ENCODE measurements at regions not wholly inside any gene's neighbourhood (a gene's known extent, or its start where the extent isn't known, plus 50 kb on each side); places are given as distances from the start of the nearest gene placed in this dataset.

DNA sequence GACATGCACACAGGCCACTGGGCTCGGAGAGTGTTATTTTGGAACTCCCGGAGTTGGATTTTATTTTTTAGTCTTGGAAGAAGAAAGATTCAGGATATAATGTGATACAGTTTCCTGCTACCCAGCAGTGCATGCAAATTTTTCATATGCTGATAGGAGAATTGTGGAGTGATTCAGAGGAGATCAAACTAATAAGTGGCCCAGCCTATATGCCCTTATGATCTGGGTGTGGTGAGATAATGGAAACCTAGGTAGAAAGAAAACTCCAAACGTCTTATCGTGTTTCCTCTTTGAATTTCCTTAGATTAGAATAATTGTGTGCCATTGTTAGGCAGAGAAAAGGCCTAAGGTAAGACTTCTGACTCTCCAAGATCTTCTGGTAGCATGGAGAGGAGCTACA lies 401.2 kb upstream of the BTBD3 start:
- DNase-seq (no peak), ATAC-seq (peak; percentile 96)
- no peaks in the 10 kb centered on the region for H3K36me3 ChIP-seq (ENCODE audit: low read depth)
- H3K9me3 ChIP-seq = no peaks in the 10 kb centered on the region
- intact Hi-C loops (cut with DNase I, micrococcal nuclease) = no loop called here
- no peaks in the 10 kb centered on the region for H3K4me1 ChIP-seq (ENCODE audit: low read depth)
- no peak overlapping the region for H3K4me3 ChIP-seq
- TF ChIP-seq, protein P1, sequence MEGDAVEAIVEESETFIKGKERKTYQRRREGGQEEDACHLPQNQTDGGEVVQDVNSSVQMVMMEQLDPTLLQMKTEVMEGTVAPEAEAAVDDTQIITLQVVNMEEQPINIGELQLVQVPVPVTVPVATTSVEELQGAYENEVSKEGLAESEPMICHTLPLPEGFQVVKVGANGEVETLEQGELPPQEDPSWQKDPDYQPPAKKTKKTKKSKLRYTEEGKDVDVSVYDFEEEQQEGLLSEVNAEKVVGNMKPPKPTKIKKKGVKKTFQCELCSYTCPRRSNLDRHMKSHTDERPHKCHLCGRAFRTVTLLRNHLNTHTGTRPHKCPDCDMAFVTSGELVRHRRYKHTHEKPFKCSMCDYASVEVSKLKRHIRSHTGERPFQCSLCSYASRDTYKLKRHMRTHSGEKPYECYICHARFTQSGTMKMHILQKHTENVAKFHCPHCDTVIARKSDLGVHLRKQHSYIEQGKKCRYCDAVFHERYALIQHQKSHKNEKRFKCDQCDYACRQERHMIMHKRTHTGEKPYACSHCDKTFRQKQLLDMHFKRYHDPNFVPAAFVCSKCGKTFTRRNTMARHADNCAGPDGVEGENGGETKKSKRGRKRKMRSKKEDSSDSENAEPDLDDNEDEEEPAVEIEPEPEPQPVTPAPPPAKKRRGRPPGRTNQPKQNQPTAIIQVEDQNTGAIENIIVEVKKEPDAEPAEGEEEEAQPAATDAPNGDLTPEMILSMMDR (IDR thresholded peaks at IDR 0.05) = no peak

- ATAC-seq = no peak
- intact Hi-C loops (cut with DNase I, micrococcal nuclease) = no loop called here
These were observed 397.1 kb upstream of the BTBD3 start for GRCh38 chr20:11520596-11520995.

DNA sequence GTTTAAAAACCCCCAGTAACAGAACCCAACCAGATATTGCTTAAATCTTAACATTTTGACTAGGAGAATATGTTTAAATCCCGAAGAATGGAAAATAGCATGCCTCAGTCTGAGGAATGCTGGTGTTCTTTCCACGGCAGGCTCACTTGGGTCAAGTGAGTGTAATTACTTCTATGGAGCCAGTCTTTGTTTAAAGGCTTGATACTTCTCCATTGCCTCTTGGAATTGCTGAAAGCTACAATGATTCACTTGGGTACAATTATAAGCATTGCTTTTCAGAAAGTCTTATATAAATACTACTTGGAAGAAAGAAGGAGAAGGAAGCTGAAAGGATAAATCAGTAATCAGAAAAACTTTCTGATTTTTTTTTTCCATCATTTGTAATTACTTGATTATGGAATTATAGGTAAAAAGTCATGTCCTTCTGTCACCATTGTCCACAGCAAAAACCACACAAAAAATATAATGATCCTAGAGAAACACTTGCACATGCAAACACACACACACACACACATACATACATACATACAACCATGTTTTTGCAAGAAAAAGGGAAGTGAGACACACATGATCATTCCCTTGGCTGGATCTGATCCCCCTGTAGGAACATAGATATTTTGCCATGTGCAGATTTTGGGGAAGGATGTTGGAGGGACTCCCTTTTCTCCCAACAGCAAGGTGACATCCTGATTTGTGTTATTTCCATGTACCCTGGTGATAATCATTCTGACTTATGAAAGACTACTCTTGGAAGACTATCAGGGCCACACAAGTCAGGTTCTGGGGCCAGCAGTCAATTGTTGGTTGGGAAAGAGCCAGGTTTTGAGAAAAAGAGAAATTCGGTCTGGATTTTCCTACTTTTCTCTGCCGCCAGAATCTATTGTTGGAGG lies 396.0 kb upstream of the BTBD3 start:
- H3K4me3 ChIP-seq = no peak overlapping the region
- DNase-seq (no peak), ATAC-seq (no peak)
- TF ChIP-seq, protein P1 (IDR thresholded peaks at IDR 0.05) = no peak
- no peaks in the 10 kb centered on the region for H3K4me1 ChIP-seq (ENCODE audit: low read depth)
- intact Hi-C loops (cut with DNase I, micrococcal nuclease) = no loop called here
- H3K36me3 ChIP-seq (ENCODE audit: low read depth) = no peaks in the 10 kb centered on the region
- H3K9me3 ChIP-seq = peaks cover 2% of the 10 kb centered on the region

More at GRCh38 chr20:11520596-11520995, 397.1 kb upstream of the BTBD3 start:
- TF ChIP-seq, protein P1 (IDR thresholded peaks at IDR 0.05) = no peak
- no peaks in the 10 kb centered on the region for H3K4me1 ChIP-seq (ENCODE audit: low read depth)
- no peak for DNase-seq
- H3K36me3 ChIP-seq (ENCODE audit: low read depth) = no peaks in the 10 kb centered on the region
- no peak overlapping the region for H3K4me3 ChIP-seq
- peaks cover 2% of the 10 kb centered on the region for H3K9me3 ChIP-seq

GRCh38 chr20:11522366-11522741 lies 395.3 kb upstream of the BTBD3 start:
- peak; percentile 86 for ATAC-seq
- no peak for DNase-seq

DNA sequence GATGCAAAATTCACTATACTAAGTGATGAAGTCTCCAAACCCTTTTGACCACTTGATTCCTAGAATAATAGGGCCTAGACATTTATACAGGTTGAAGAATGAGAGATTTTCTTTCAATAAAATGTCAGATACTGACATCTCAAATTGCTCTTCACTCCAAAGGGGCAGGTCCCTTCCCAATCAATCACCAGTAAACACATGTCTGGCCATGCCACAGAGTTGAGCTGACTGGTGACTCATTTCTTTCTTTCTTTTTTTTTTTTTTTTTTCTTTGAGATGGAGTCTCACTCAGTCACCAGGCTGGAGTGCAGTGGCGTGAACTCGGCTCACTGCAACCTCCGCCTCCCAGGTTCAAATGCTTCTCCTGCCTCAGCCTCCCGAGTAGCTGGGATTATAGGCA lies 388.6 kb upstream of the BTBD3 start:
- no peak for DNase-seq
- TF ChIP-seq, protein P1 (IDR thresholded peaks at IDR 0.05) = no peak
- H3K4me3 ChIP-seq = no peak overlapping the region
- no peaks in the 10 kb centered on the region for H3K4me1 ChIP-seq (ENCODE audit: low read depth)
- no peaks in the 10 kb centered on the region for H3K36me3 ChIP-seq (ENCODE audit: low read depth)
- peaks cover 16% of the 10 kb centered on the region for H3K9me3 ChIP-seq
- ATAC-seq = no peak
- intact Hi-C loops (cut with DNase I, micrococcal nuclease) = no loop called here

More at GRCh38 chr20:11522366-11522741, 395.3 kb upstream of the BTBD3 start:
- Histone ChIP-seq H3K4me3 (no peak overlapping the region), H3K36me3 (ENCODE audit: low read depth) (no peaks in the 10 kb centered on the region), H3K9me3 (peaks cover 2% of the 10 kb centered on the region), H3K4me1 (ENCODE audit: low read depth) (no peaks in the 10 kb centered on the region)
- intact Hi-C loops (cut with DNase I, micrococcal nuclease) = no loop called here
- TF ChIP-seq, protein P1 (IDR thresholded peaks at IDR 0.05) = no peak

All from mucosa of descending colon (tissue), 3 donors.